HL-60 (cell line): ENCODE measurements at regions not wholly inside any gene's neighbourhood (a gene's known extent, or its start where the extent isn't known, plus 50 kb on each side); places are given as distances from the start of the nearest gene placed in this dataset.

Experiments
- DNase-seq, 2 experiments: peaks; one replicate each; pipeline ENCODE4 v3.0.0-alpha.2; 2010 to 2020; ENCODE audit warnings: low read depth in 1 of 2, low spot score in 1 of 2
- H3K27ac ChIP-seq: fragments of 250-450 bp; sonication (Bioruptor Pico); replicated peaks from 2 replicates; pipeline ENCODE4 v1.5.1; 2020; ENCODE audit warnings: mild to moderate bottlenecking, moderate library complexity
- H3K27me3 ChIP-seq: fragments of 250-450 bp; sonication (Bioruptor Pico); 2 replicates; pipeline ENCODE4 v1.5.1; 2021; ENCODE audit warnings: mild to moderate bottlenecking, moderate library complexity; ENCODE audit not compliant: insufficient read depth, poor library complexity, severe bottlenecking
- H3K4me3 ChIP-seq: replicated peaks from 2 replicates; pipeline ENCODE4 v1.5.1; 2011; ENCODE audit warnings: mild to moderate bottlenecking, control low read depth, low read length; ENCODE audit not compliant: insufficient read depth
- CTCF ChIP-seq: IDR thresholded peaks from one replicate; pipeline ENCODE4 v1.5.1; 2011; ENCODE audit warnings: low read length, control low read depth, inconsistent platforms; ENCODE audit not compliant: insufficient read depth
- GABPA ChIP-seq: IDR thresholded peaks from 2 replicates; pipeline ENCODE4 v1.6.1; 2012; ENCODE audit warnings: low read depth
- POLR2AphosphoS5 ChIP-seq: IDR thresholded peaks from 2 replicates; pipeline ENCODE4 v1.6.1; 2012; ENCODE audit warnings: low read depth
- REST ChIP-seq: IDR thresholded peaks from 2 replicates; pipeline ENCODE4 v1.6.1; 2012; ENCODE audit warnings: low read depth; ENCODE audit not compliant: insufficient replicate concordance
- SPI1 ChIP-seq: IDR thresholded peaks from 2 replicates; pipeline ENCODE4 v1.6.1; 2012; ENCODE audit warnings: low read depth, mild to moderate bottlenecking, borderline replicate concordance

- Histone ChIP-seq H3K27me3 (no peaks in the 10 kb centered on the region), H3K27ac (no peak overlapping the region), H3K4me3 (no peak overlapping the region)
- no peak for TF ChIP-seq POLR2AphosphoS5
- TF ChIP-seq CTCF, result no peak
- TF ChIP-seq SPI1, result no peak
- no peak for TF ChIP-seq REST
- no peak for TF ChIP-seq GABPA
- no peak for DNase-seq
These were observed 79.2 kb downstream of the CASP12 start for GRCh38 chr11:104819107-104819506.

- H3K4me3 ChIP-seq, result no peak overlapping the region
- no peak overlapping the region for H3K27ac ChIP-seq
- no peaks in the 10 kb centered on the region for H3K27me3 ChIP-seq
- DNase-seq, result no peak
- TF ChIP-seq SPI1, result no peak
- no peak for TF ChIP-seq GABPA
- no peak for TF ChIP-seq CTCF
- TF ChIP-seq POLR2AphosphoS5, result no peak
- TF ChIP-seq REST, result no peak
These were observed 80.3 kb downstream of the CASP12 start for GRCh38 chr11:104817973-104818372.

- Histone ChIP-seq H3K27me3 (no peaks in the 10 kb centered on the region), H3K27ac (no peak overlapping the region), H3K4me3 (no peak overlapping the region)
- TF ChIP-seq GABPA (no peak), REST (no peak), CTCF (no peak), SPI1 (no peak), POLR2AphosphoS5 (no peak)
- DNase-seq, result no peak
These were observed 84.7 kb downstream of the CASP12 start for GRCh38 chr11:104813532-104813931.
